HG03066 (cell line): ENCODE measurements at regions not wholly inside any gene's neighbourhood (a gene's known extent, or its start where the extent isn't known, plus 50 kb on each side); places are given as distances from the start of the nearest gene placed in this dataset.
A peak's percentile ranks its signal among the peaks of the same experiment; 100 is the strongest.

Source experiments
- ATAC-seq: cut with Tn5 transposase; IDR thresholded peaks from one replicate; pipeline ENCODE4 v1.9.1; 2021; ENCODE audit warnings: low read depth; ENCODE audit not compliant: unreplicated experiment

GRCh38 chr2:55973673-55974072 lies 50.1 kb upstream of the EFEMP1 start:
- no peak for ATAC-seq

- ATAC-seq = no peak
Measured at GRCh38 chr2:55976681-55977080, 53.1 kb upstream of the EFEMP1 start.

DNA sequence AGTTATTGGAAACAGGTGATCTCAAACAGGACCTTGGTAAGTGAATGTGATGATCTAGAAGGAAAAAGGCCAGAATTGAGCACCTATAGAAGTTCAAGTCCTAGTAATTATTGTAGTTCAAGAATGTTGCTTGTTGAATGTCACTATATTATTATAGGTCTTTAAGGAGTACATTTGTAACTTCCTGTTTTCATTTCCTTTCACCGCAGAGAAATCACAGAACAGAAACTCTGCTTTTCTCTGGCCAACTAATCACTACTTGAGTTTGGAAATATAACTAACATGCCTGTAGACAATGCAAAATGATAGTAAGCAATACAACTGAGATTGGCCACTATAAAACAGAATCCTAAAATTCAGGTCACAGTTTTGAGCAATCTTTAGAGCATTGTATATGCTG lies 61.8 kb upstream of the EFEMP1 start:
- ATAC-seq = peak; percentile 85

- no peak for ATAC-seq
Measured at GRCh38 chr2:55986001-55986400, 62.4 kb upstream of the EFEMP1 start.

GRCh38 chr2:55986700-55987440 lies 63.3 kb upstream of the EFEMP1 start:
- no peak for ATAC-seq

GRCh38 chr2:55989405-55989804 lies 65.8 kb upstream of the EFEMP1 start:
- no peak for ATAC-seq

GRCh38 chr2:55992455-55992854 lies 68.9 kb upstream of the EFEMP1 start:
- no peak for ATAC-seq

- ATAC-seq = no peak
Measured at GRCh38 chr2:55993685-55994084, 70.1 kb upstream of the EFEMP1 start.

DNA sequence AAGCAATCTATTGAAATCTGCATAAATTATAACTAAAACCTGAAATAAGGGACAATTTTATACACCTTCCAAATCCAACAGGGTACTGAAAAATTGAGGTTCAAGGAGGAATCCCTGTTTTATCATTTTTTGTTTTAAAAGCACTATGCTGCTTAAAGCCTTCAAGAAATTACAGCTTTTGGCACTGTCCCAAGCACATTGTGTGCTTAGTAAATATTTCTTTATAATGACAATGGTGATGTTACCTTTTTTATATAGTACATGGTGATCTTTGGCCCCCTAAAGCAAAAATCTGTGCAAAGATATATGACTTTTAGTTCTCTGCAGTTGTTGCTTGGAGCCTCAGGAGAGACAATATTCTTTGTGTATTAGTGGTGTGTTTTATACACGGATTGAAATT lies 71.6 kb upstream of the EFEMP1 start:
- ATAC-seq = no peak

GRCh38 chr2:55995902-55996301 lies 72.3 kb upstream of the EFEMP1 start:
- ATAC-seq = no peak

GRCh38 chr2:55999231-55999630 lies 75.6 kb upstream of the EFEMP1 start:
- no peak for ATAC-seq

DNA sequence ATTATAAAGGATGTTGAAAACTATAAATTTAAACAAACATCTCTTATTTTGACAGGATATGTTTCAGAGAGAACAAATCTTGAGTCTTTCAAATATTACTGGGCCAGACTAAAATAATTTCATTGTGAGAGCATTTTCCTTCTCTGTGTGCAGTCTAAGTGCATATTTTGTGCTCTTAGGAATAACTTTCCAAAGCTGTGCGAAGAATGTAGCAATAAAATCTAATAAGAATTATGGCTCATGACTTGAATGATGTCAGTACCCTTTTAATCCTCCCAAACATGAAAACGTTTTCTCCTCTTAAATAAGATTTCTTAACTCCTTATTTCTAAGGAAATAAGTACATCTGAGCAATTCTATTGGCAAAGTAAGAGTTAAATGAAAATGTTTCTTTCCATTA lies 76.2 kb upstream of the EFEMP1 start:
- no peak for ATAC-seq

DNA sequence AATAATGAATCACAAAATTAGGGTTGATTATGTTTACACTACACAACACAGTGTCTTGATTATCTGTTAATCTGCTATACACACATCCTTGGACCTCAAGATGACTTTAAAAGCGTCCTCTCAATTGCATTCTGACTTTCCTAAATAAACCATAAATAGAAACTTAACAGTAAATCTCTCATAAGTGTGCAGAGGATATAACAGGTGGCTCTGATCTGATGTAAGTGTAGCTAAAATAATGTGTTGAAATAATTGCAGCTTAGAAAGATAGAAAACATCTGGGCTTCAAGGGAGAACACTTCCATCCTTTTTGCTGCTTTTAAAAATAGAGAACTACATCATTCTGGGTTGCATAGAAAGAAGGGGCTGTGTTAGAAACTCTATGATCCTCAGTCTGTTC lies 78.4 kb upstream of the EFEMP1 start:
- no peak for ATAC-seq

DNA sequence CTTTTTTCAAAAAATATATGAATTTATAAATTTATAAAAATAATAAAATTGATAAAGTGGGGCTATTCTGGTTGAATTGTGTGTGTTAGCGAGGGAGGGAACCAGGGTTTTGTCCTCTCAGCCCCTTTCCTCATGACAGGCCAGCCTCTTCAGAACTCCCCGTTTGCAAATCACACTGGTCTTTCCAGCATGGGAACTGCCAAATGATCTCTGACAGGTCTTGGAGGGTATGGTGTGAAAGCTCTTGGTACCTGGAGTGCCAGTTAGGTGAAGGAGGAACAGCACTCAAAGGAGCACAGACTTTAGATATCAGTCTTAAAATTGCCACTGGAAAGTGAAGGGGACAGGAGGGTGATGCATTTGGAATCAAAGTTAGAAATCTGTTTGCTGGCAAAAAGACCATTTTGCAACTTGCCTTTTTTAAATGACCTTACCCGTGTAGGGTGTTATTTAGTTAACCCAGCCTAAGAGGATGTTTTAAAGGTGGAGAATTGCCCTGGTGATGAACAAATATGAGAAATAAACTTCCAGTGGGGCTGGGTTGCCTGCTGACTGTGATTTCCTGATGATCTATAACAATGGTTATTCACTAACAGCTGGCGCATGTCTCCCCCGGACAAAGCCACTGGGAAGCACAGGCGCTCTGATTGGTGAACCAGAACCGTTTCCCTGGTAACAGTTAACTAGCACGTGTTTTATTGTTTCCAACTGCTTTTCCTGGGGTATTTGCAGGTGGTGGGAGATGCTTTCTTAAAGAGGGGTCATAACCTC lies 85.3 kb upstream of the EFEMP1 start:
- no peak for ATAC-seq

- ATAC-seq = no peak
Measured at GRCh38 chr2:56009758-56010458, 86.3 kb upstream of the EFEMP1 start.

- no peak for ATAC-seq
Measured at GRCh38 chr2:56011624-56012023, 88.0 kb upstream of the EFEMP1 start.

- no peak for ATAC-seq
Measured at GRCh38 chr2:56012221-56012765, 88.7 kb upstream of the EFEMP1 start.

DNA sequence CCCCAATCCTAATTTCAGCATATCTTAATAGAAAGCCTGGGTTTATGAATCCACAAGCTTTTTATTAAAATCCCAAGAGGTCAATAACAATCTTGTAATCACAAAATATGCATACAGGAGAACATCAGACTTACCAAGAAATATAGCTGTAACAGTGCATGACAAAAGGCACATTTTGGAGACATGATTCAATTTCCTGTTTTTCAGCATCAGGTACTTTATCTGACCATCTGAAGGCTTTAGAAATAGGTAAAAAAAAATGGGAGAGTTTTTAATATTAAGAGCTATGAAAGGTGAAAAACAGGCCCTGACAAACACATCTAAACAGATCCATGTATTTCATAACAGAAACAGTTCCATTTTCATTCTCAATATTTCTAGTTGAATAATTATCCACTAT lies 89.9 kb upstream of the EFEMP1 start:
- ATAC-seq = no peak

DNA sequence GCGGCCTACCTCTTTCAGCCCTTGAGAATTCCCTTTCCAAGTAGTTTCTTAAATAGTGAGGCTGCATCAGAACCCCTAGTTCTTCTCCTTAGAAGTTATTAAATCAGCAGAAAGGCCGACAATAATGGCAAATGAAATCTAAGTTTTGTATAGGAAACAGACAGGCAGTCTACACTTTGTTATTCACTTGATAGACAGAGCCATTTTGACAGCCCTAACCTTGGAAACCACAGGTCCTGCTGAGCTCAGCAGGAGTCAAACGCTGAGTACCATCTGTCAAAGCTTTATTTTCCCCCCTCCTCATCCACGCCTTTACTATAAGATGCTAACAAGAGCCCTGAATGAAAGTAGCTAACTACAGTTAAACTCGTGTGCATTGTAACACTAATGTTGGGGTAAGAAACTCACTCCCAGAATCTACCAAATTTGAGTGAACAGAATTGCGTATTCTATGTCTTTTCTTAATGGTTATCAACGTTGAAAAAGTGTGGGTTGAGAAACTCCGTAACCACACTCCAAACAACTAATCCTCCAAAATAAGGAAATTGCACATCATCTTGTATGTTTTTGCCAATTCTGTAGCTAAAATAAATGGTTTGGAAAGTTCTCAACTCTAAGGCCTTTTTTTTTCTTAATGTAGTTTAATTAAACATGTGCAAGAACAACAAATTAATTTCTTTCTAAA lies 90.6 kb upstream of the EFEMP1 start:
- no peak for ATAC-seq

DNA sequence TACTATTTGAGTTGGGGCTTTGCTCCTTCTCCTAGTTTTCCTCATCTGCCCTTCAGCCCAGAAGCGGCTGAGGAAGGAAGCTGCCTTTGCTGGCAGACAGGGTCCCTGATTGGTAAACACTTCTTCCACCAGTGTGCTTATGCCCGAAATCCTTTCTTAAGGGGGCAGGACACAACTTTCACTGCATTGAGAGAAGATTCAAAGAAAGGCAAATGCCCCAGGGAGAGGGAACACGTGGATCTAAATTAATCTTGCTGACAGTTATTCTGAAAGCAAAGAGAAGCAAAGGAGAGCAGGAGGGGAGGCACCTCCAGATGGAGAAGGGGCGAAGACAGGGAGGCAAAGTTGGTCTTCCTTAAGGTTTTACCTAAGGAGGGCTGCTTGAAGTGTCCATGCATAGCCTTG lies 92.1 kb upstream of the EFEMP1 start:
- no peak for ATAC-seq

DNA sequence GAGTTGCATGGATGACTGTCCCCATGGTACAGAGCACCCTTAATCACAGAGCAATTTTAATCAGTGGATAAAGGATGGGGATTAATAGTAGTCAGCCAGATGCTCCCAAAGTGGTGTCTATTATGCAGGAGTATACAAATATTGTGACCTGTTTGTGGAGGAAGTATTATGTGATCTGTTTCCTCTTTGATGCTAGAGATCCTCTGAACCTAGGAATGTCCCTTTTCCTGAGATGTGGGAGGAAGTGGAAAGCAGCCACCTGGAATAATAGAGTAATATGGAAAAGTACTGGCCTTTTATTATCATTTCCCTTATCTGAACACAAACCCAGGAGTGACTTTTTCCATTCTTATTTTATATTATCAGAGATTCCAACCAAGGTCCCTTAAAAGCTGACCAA lies 94.2 kb upstream of the EFEMP1 start:
- no peak for ATAC-seq
